CD4-positive, CD25-positive, alpha-beta regulatory T cell (primary cell): ENCODE measurements at regions not wholly inside any gene's neighbourhood (a gene's known extent, or its start where the extent isn't known, plus 50 kb on each side); places are given as distances from the start of the nearest gene placed in this dataset.

ENCODE experiments used
- ATAC-seq, 2 donors: fragments of 150-1000 bp; cut with Tn5 transposase; one replicate each; pipeline ENCODE4 v1.10.0; 2021; ENCODE audit warnings: low read depth in 2 of 2, moderate number of reproducible peaks in 2 of 2, moderate library complexity in 1 of 2
- DNase-seq, 3 donors: peaks; one replicate each; pipeline versions ENCODE4 v3.0.0 to v3.0.0-alpha.2; 2012 to 2022; ENCODE audit warnings: mixed read lengths in 1 of 3
- H3K27ac ChIP-seq: one replicate; pipeline ENCODE4 v1.7.0; 2013; ENCODE audit warnings: mild to moderate bottlenecking, low read length; ENCODE audit not compliant: insufficient read depth, poor library complexity, severe bottlenecking
- H3K27me3 ChIP-seq: one replicate; pipeline ENCODE4 v1.7.0; 2013; ENCODE audit warnings: low read length; ENCODE audit not compliant: control insufficient read depth, insufficient read depth
- H3K36me3 ChIP-seq: one replicate; pipeline ENCODE4 v1.7.0; 2013; ENCODE audit warnings: mild to moderate bottlenecking, low read length, moderate library complexity; ENCODE audit not compliant: control insufficient read depth, insufficient read depth
- H3K4me1 ChIP-seq: 2 replicates; pipeline ENCODE4 v1.7.0; 2013; ENCODE audit warnings: mild to moderate bottlenecking, low read length; ENCODE audit not compliant: insufficient read depth, control insufficient read depth, poor library complexity, severe bottlenecking
- H3K4me3 ChIP-seq: one replicate; pipeline ENCODE4 v1.7.0; 2013; ENCODE audit warnings: low read depth, mild to moderate bottlenecking, low read length, moderate library complexity
- H3K9me3 ChIP-seq, 2 experiments: 1 replicate in 1 of 2; 2 replicates in 1 of 2; pipeline ENCODE4 v1.7.0; 2013; ENCODE audit warnings: low read length in 2 of 2, mild to moderate bottlenecking in 1 of 2, moderate library complexity in 1 of 2; ENCODE audit not compliant: control insufficient read depth in 2 of 2
- H3K27ac Mint-ChIP-seq, 3 donors: one replicate each; pipeline ENCODE4 v1.8.0; 2020 to 2022; ENCODE audit warnings: mild to moderate bottlenecking in 3 of 3, mixed read lengths in 3 of 3, moderate library complexity in 2 of 3
- H3K27me3 Mint-ChIP-seq: one replicate; pipeline ENCODE4 v1.8.0; 2022; ENCODE audit warnings: mild to moderate bottlenecking, mixed read lengths
- H3K36me3 Mint-ChIP-seq: one replicate; pipeline ENCODE4 v1.8.0; 2020; ENCODE audit warnings: mixed read lengths
- H3K4me1 Mint-ChIP-seq, 4 donors: one replicate each; pipeline ENCODE4 v1.8.0; 2020 to 2022; ENCODE audit warnings: mixed read lengths in 4 of 4, mild to moderate bottlenecking in 1 of 4
- H3K4me3 Mint-ChIP-seq, 4 donors: one replicate each; pipeline ENCODE4 v1.8.0; 2020 to 2022; ENCODE audit warnings: mild to moderate bottlenecking in 4 of 4, mixed read lengths in 4 of 4, moderate library complexity in 3 of 4
- H3K9me3 Mint-ChIP-seq, 7 donors: one replicate each; pipeline ENCODE4 v1.8.0; 2020 to 2022; ENCODE audit warnings: mixed read lengths in 7 of 7, mild to moderate bottlenecking in 3 of 7, moderate library complexity in 2 of 7

DNA sequence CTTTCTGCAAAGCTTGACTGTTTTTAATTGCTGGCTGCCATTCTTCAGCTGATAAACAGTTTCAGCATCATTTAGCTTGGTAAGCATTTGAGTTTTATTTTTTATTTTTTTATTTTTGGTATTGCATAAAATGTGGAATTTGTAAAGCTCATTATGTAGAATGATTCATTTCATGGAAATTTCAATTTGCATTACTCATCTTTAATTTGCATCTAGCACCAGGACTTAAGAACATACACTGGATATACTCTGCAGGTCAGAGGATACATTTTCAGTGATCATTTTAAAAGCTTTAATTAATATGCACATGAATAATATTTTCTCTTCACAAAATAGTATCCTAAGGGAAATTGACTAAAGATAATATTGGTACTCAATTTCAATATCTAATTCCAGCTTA is 732.4 kb upstream of the BCHE start:
- DNase-seq (no peak), ATAC-seq (no peak)
- H3K27me3 ChIP-seq = no peaks in the 10 kb centered on the region
- H3K4me1 Mint-ChIP-seq = no peaks in the 10 kb centered on the region
- H3K36me3 Mint-ChIP-seq = no peaks in the 10 kb centered on the region
- H3K27ac ChIP-seq = no peak overlapping the region
- no peak overlapping the region for H3K4me3 ChIP-seq
- H3K36me3 ChIP-seq = no peaks in the 10 kb centered on the region
- peaks cover 2 to 16% (median 5%) of the 10 kb centered on the region in 7 donors for H3K9me3 Mint-ChIP-seq
- no peak overlapping the region for H3K27ac Mint-ChIP-seq
- no peaks in the 10 kb centered on the region for H3K4me1 ChIP-seq
- no peaks in the 10 kb centered on the region for H3K27me3 Mint-ChIP-seq
- peaks cover 0 to 2% of the 10 kb centered on the region in 2 experiments for H3K9me3 ChIP-seq
- no peak overlapping the region for H3K4me3 Mint-ChIP-seq

DNA sequence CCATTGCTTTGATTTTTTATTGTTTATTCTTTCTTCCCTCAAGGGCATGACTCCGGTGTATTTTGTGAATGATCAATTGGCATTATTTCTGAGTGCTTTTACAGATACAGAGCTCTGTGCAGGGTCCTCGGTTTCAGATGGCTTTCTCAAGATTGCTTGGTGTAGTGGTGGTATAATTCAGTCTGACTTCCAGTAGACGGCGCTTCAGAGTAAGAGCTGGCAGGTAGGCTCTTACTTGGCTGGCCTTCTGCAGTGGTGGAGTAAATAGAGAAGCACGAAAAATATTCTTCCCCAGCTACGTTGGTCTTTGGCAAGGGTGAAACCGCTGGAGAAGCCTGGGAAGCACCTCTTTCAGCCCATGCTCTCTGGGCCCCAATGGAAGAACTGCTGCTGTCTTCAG is 723.0 kb upstream of the BCHE start:
- Histone ChIP-seq H3K27me3 (no peaks in the 10 kb centered on the region), H3K9me3 (peaks cover 0 to 8% of the 10 kb centered on the region in 2 experiments), H3K4me1 (no peaks in the 10 kb centered on the region), H3K27ac (no peak overlapping the region), H3K36me3 (no peaks in the 10 kb centered on the region), H3K4me3 (no peak overlapping the region)
- H3K36me3 Mint-ChIP-seq = no peaks in the 10 kb centered on the region
- no peak overlapping the region for H3K4me3 Mint-ChIP-seq
- H3K27ac Mint-ChIP-seq = no peak overlapping the region
- no peak for ATAC-seq
- H3K9me3 Mint-ChIP-seq = peaks cover 2 to 25% (median 12%) of the 10 kb centered on the region in 7 donors
- no peak for DNase-seq
- no peaks in the 10 kb centered on the region for H3K4me1 Mint-ChIP-seq
- H3K27me3 Mint-ChIP-seq = no peaks in the 10 kb centered on the region

DNA sequence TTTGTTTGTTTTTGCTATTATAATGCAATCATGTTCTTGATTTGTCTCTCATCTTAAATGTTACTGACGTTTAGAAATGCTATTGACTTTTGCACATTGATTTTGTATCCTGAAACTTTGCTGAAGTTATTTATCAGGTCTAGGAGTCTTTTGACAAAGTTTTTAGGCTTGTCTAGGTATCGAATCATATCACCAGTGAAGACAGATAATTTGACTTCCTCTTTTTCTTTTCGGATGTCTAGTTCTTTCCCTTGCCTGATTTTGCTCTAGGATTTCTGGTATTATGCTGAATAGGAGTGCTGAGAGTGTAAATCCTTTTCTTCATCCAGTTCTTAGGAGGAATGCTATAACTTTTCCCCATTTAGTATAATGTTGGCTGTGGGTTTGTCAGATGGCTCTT is 719.7 kb upstream of the BCHE start:
- no peaks in the 10 kb centered on the region for H3K27me3 ChIP-seq
- Mint-ChIP-seq H3K9me3 (peaks cover 4 to 31% (median 11%) of the 10 kb centered on the region in 7 donors), H3K27me3 (no peaks in the 10 kb centered on the region), H3K27ac (no peak overlapping the region), H3K4me1 (no peaks in the 10 kb centered on the region), H3K36me3 (no peaks in the 10 kb centered on the region), H3K4me3 (no peak overlapping the region)
- no peak overlapping the region for H3K4me3 ChIP-seq
- no peak overlapping the region for H3K27ac ChIP-seq
- H3K36me3 ChIP-seq = no peaks in the 10 kb centered on the region
- peaks cover 0 to 8% of the 10 kb centered on the region in 2 experiments for H3K9me3 ChIP-seq
- no peaks in the 10 kb centered on the region for H3K4me1 ChIP-seq
- DNase-seq (no peak), ATAC-seq (no peak)

DNA sequence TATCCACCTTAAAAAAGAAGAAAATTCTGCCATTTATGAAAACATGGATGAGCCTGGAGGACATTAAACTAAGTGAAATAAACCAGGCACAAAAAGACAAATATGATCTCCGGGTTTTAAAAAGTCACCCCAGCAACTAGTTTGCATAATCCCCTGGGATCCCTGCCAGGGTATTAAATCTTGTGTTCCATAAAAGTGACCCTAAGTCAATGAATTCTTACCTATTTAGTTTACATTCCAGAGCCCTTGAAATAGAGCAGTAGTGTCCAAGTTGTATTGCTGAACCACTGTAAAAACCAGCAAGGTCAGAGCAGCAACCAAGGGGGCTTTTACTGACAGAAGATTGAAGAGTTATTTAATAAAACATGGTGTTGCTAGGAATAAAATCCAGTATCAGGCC is 716.8 kb upstream of the BCHE start:
- ATAC-seq = no peak
- Histone ChIP-seq H3K36me3 (no peaks in the 10 kb centered on the region), H3K27me3 (no peaks in the 10 kb centered on the region), H3K9me3 (peaks cover 0 to 4% of the 10 kb centered on the region in 2 experiments), H3K4me1 (no peaks in the 10 kb centered on the region), H3K27ac (no peak overlapping the region), H3K4me3 (no peak overlapping the region)
- Mint-ChIP-seq H3K36me3 (no peaks in the 10 kb centered on the region), H3K27me3 (no peaks in the 10 kb centered on the region), H3K4me1 (no peaks in the 10 kb centered on the region), H3K4me3 (no peak overlapping the region), H3K27ac (no peak overlapping the region), H3K9me3 (peaks cover 1 to 40% (median 6%) of the 10 kb centered on the region in 7 donors)
- no peak for DNase-seq

DNA sequence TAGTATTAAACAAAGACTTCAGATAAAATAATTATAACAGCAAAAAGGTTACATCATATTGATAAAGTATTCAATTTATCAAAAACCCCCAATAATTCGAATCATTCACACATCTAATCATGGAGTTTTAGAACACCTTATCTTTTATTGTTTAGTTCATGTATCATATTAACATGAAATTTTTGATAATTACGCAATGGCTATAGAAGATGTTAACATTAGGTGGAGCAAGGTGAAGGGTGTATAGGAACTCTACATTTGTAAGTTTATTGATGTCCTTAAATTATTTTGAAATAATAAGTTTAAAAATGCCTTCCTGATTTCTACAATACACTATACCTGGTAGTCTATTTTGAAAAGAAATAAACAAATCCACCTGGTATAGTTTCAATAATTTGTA is 696.5 kb upstream of the BCHE start:
- no peak overlapping the region for H3K27ac Mint-ChIP-seq

DNA sequence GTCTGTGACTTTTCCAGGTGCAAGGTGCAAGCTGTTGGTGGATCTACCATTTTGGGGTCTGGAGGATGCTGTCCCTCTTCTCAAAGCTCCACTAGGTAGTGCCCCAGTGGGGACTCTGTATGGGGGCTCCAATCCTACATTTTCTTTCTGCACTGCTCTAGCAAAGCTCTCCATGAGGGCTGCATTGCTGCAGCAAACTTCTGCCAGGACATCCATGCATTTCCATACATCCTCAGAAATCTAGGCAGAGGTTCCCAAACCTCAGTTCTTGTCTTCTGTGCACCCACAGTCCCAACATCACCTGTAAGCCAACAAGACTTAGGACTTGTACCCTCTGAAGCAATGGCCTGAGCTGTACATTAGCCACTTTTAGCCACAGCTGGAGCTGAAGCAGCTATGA is 694.5 kb upstream of the BCHE start:
- no peak for DNase-seq
- Histone ChIP-seq H3K4me1 (no peaks in the 10 kb centered on the region), H3K9me3 (peaks cover 0 to 16% of the 10 kb centered on the region in 2 experiments), H3K4me3 (no peak overlapping the region), H3K36me3 (no peaks in the 10 kb centered on the region), H3K27ac (no peak overlapping the region), H3K27me3 (no peaks in the 10 kb centered on the region)
- Mint-ChIP-seq H3K4me3 (no peak overlapping the region), H3K27ac (no peak overlapping the region), H3K27me3 (no peaks in the 10 kb centered on the region), H3K9me3 (peaks cover 0 to 30% (median 11%) of the 10 kb centered on the region in 7 donors), H3K4me1 (no peaks in the 10 kb centered on the region), H3K36me3 (no peaks in the 10 kb centered on the region)
- no peak for ATAC-seq

More for the DNA sequence above, 696.5 kb upstream of the BCHE start:
- Histone ChIP-seq H3K4me1 (no peaks in the 10 kb centered on the region), H3K27me3 (no peaks in the 10 kb centered on the region), H3K4me3 (no peak overlapping the region), H3K27ac (no peak overlapping the region), H3K36me3 (no peaks in the 10 kb centered on the region), H3K9me3 (peaks cover 0 to 16% of the 10 kb centered on the region in 2 experiments)
- DNase-seq (no peak), ATAC-seq (no peak)
- H3K4me3 Mint-ChIP-seq = no peak overlapping the region
- H3K27me3 Mint-ChIP-seq = no peaks in the 10 kb centered on the region
- peaks cover 0 to 39% (median 14%) of the 10 kb centered on the region in 7 donors for H3K9me3 Mint-ChIP-seq
- no peaks in the 10 kb centered on the region for H3K36me3 Mint-ChIP-seq
- no peaks in the 10 kb centered on the region for H3K4me1 Mint-ChIP-seq

DNA sequence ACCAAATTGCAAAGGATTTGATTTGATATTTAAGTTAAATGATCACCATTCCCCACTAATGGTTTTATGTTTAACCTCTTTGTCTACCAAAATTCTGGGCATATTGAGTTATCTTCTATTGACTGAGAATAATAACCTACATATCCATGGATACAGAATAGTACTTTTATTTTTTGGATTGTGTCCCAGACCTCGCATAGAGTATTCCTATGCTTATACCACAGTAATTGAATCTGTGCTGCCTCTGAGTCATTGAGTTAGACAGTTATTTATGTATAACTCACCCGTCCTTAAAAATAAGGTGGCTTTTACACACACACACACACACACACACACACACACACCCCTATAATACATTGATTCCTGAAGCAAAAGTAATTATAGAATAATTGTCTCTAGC is 690.1 kb upstream of the BCHE start:
- Histone ChIP-seq H3K27me3 (no peaks in the 10 kb centered on the region), H3K4me3 (no peak overlapping the region), H3K9me3 (peaks cover 0 to 10% of the 10 kb centered on the region in 2 experiments), H3K36me3 (no peaks in the 10 kb centered on the region), H3K4me1 (no peaks in the 10 kb centered on the region), H3K27ac (no peak overlapping the region)
- H3K4me1 Mint-ChIP-seq = no peaks in the 10 kb centered on the region
- H3K27me3 Mint-ChIP-seq = no peaks in the 10 kb centered on the region
- H3K4me3 Mint-ChIP-seq = no peak overlapping the region
- H3K36me3 Mint-ChIP-seq = no peaks in the 10 kb centered on the region
- no peak overlapping the region for H3K27ac Mint-ChIP-seq
- no peak for DNase-seq
- ATAC-seq = no peak
- H3K9me3 Mint-ChIP-seq = peaks cover 0 to 15% (median 4%) of the 10 kb centered on the region in 7 donors

DNA sequence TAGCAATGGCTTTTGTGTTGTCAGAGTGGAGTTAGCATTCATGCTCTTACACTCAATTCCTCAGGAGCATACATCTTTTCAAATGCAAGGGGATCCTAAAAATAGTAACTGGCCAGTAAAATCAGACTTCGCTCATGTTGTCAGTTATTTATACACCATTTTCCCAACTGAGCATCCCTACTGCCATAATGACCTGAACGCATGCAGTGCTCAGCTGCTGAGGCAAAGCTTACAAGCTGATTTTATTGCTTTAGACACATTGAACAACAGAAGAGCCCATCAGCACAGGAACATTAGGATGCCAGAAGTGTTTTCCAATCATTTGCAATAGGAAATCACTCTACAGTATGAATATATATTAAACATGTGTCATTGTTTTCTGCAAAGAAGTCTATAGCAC is 689.7 kb upstream of the BCHE start:
- no peaks in the 10 kb centered on the region for H3K36me3 ChIP-seq
- Mint-ChIP-seq H3K4me3 (no peak overlapping the region), H3K36me3 (no peaks in the 10 kb centered on the region), H3K4me1 (no peaks in the 10 kb centered on the region), H3K27ac (no peak overlapping the region), H3K9me3 (peaks cover 0 to 12% (median 4%) of the 10 kb centered on the region in 7 donors), H3K27me3 (no peaks in the 10 kb centered on the region)
- H3K4me3 ChIP-seq = no peak overlapping the region
- no peaks in the 10 kb centered on the region for H3K27me3 ChIP-seq
- no peak overlapping the region for H3K27ac ChIP-seq
- ATAC-seq (no peak), DNase-seq (no peak)
- no peaks in the 10 kb centered on the region for H3K4me1 ChIP-seq
- peaks cover 0 to 10% of the 10 kb centered on the region in 2 experiments for H3K9me3 ChIP-seq
